CD8-positive, alpha-beta memory T cell (primary cell): ENCODE measurements at regions not wholly inside any gene's neighbourhood (a gene's known extent, or its start where the extent isn't known, plus 50 kb on each side); places are given as distances from the start of the nearest gene placed in this dataset.
A peak's percentile ranks its signal among the peaks of the same experiment; 100 is the strongest.
"Not testable (repeated sequence)": the region's sequence is repeated elsewhere in the genome, so short reads cannot be mapped to it uniquely, and the experiment has no call there.

Experiments
- CTCF ChIA-PET: fragments of 350-600 bp; sonication (Branson Sonifier 250); formaldehyde crosslinking; loops from one replicate; lab custom pipeline; 2021; ENCODE audit warnings: antibody characterized with exemption; lab: Charles Lee
- POLR2A ChIA-PET: fragments of 350-600 bp; sonication (Branson Sonifier 250); formaldehyde crosslinking; loops from one replicate; lab custom pipeline; 2021; ENCODE audit warnings: antibody characterized with exemption; lab: Charles Lee
- DNase-seq, 5 donors: peaks; one replicate each; pipeline versions ENCODE4 v3.0.0 to v3.0.0-alpha.2; 2020 to 2022; ENCODE audit warnings: mixed read lengths in 1 of 5
- H3K27ac ChIP-seq: one replicate; pipeline ENCODE4 v1.7.0; 2013; ENCODE audit warnings: low read depth, mild to moderate bottlenecking, low read length, moderate library complexity
- H3K27me3 ChIP-seq: 2 replicates; pipeline ENCODE4 v1.7.0; 2013; ENCODE audit warnings: low read length, mild to moderate bottlenecking; ENCODE audit not compliant: insufficient read depth, poor library complexity, severe bottlenecking
- H3K36me3 ChIP-seq: 2 replicates; pipeline ENCODE4 v1.7.0; 2013; ENCODE audit warnings: mild to moderate bottlenecking, low read length, moderate library complexity; ENCODE audit not compliant: insufficient read depth
- H3K4me1 ChIP-seq: 2 replicates; pipeline ENCODE4 v1.7.0; 2013; ENCODE audit warnings: mild to moderate bottlenecking, low read length, moderate library complexity; ENCODE audit not compliant: insufficient read depth
- H3K4me3 ChIP-seq: 2 replicates; pipeline ENCODE4 v1.7.0; 2013; ENCODE audit warnings: mild to moderate bottlenecking, low read length
- H3K9me3 ChIP-seq: 2 replicates; pipeline ENCODE4 v1.7.0; 2013; ENCODE audit warnings: mild to moderate bottlenecking, low read length
- H3K27ac Mint-ChIP-seq, 8 donors: one replicate each; pipeline ENCODE4 v1.8.0; 2020 to 2021; ENCODE audit warnings: mixed read lengths in 8 of 8, mild to moderate bottlenecking in 6 of 8, inconsistent platforms in 3 of 8, moderate library complexity in 3 of 8
- H3K27me3 Mint-ChIP-seq, 2 donors: one replicate each; pipeline ENCODE4 v1.8.0; 2020 to 2021; ENCODE audit warnings: mixed read lengths in 2 of 2, mild to moderate bottlenecking in 1 of 2, moderate library complexity in 1 of 2
- H3K36me3 Mint-ChIP-seq, 3 donors: one replicate each; pipeline ENCODE4 v1.8.0; 2020 to 2021; ENCODE audit warnings: mixed read lengths in 3 of 3, inconsistent platforms in 1 of 3, mild to moderate bottlenecking in 1 of 3
- H3K4me1 Mint-ChIP-seq, 3 donors: one replicate each; pipeline ENCODE4 v1.8.0; 2020 to 2021; ENCODE audit warnings: mixed read lengths in 3 of 3, inconsistent platforms in 1 of 3, mild to moderate bottlenecking in 1 of 3
- H3K4me3 Mint-ChIP-seq, 7 donors: one replicate each; pipeline ENCODE4 v1.8.0; 2020 to 2021; ENCODE audit warnings: mixed read lengths in 7 of 7, mild to moderate bottlenecking in 6 of 7, moderate library complexity in 4 of 7, inconsistent platforms in 2 of 7
- H3K9me3 Mint-ChIP-seq, 5 donors: one replicate each; pipeline ENCODE4 v1.8.0; 2020 to 2022; ENCODE audit warnings: mixed read lengths in 5 of 5, mild to moderate bottlenecking in 3 of 5, moderate library complexity in 2 of 5, inconsistent platforms in 1 of 5

GRCh38 chrX:140249088-140249487 is 255.8 kb downstream of the SOX3 start:
- Histone ChIP-seq H3K4me1 (no peaks in the 10 kb centered on the region), H3K36me3 (no peaks in the 10 kb centered on the region), H3K4me3 (no peak overlapping the region), H3K9me3 (no peaks in the 10 kb centered on the region), H3K27ac (no peak overlapping the region), H3K27me3 (no peaks in the 10 kb centered on the region)
- Mint-ChIP-seq H3K36me3 (no peaks in the 10 kb centered on the region), H3K4me3 (no peak overlapping the region), H3K27me3 (peaks cover 0 to 7% of the 10 kb centered on the region in 2 donors), H3K9me3 (peaks cover 0 to 2% (median 0%) of the 10 kb centered on the region in 5 donors), H3K27ac (no peak overlapping the region), H3K4me1 (no peaks in the 10 kb centered on the region)
- ChIA-PET POLR2A (no interaction called here), CTCF (no interaction called here)
- no peak for DNase-seq

DNA sequence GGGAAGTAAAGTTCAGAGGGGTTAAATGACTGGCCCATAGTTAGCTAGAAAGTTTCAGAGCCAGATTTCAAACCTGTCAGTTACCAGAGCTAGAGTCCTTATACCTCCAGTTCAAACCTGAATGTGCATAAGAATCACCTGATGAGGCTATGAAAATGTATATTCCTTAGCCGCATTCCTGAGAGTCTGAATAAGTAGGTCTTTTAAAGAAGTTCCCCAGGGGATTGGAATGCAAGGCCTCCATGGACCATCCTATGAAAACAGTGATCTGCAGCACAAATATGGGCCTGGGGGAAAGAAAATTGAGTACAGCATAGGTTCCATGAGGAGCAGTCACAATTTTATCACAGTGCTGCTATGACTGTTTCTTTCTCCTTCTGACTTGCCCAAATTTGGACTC is 263.9 kb upstream of the CXorf66 start:
- no peak overlapping the region for H3K4me3 Mint-ChIP-seq
- H3K27ac Mint-ChIP-seq = no peak overlapping the region
- H3K27me3 Mint-ChIP-seq = peaks cover 0 to 3% of the 10 kb centered on the region in 2 donors
- Histone ChIP-seq H3K27ac (no peak overlapping the region), H3K9me3 (no peaks in the 10 kb centered on the region), H3K4me1 (no peaks in the 10 kb centered on the region), H3K4me3 (no peak overlapping the region), H3K36me3 (no peaks in the 10 kb centered on the region), H3K27me3 (no peaks in the 10 kb centered on the region)
- no peaks in the 10 kb centered on the region for H3K4me1 Mint-ChIP-seq
- POLR2A ChIA-PET = no interaction called here
- DNase-seq = no peak
- H3K36me3 Mint-ChIP-seq = no peaks in the 10 kb centered on the region
- CTCF ChIA-PET = no interaction called here
- H3K9me3 Mint-ChIP-seq = peaks cover 0 to 5% (median 0%) of the 10 kb centered on the region in 5 donors

- not testable (repeated sequence) for H3K4me1 ChIP-seq, DNase-seq
Measured at GRCh38 chrX:140226037-140226436, 260.7 kb upstream of the CXorf66 start.

DNA sequence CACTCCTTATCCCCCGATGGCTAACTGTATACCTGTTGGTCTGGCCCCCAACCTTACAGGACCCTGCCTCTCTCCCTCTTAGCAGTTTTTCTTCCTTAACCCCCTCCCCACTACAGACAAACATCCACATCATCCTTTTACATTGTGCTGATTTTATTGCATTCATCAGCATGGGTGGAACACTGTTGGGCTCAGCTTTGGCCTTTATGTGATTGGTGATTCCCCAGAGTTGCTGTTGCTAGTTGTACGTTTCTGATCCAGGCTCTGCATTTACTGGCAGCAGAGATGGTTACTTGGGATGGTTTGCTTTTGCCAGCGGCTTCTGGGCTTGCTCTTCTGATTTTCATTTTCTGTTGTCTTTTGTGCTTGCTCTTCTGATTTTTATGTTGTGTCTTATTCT is 250.6 kb upstream of the CXorf66 start:
- POLR2A ChIA-PET, H3K9me3 ChIP-seq, H3K27ac Mint-ChIP-seq, H3K9me3 Mint-ChIP-seq, H3K27me3 Mint-ChIP-seq, DNase-seq, H3K36me3 Mint-ChIP-seq, H3K4me3 ChIP-seq, CTCF ChIA-PET, H3K27me3 ChIP-seq, H3K4me3 Mint-ChIP-seq, H3K36me3 ChIP-seq, H3K4me1 ChIP-seq, H3K27ac ChIP-seq, H3K4me1 Mint-ChIP-seq: not testable (repeated sequence)

More at GRCh38 chrX:140226037-140226436, 260.7 kb upstream of the CXorf66 start:
- H3K27ac ChIP-seq, H3K9me3 Mint-ChIP-seq, H3K4me1 Mint-ChIP-seq, POLR2A ChIA-PET, H3K9me3 ChIP-seq, H3K27me3 ChIP-seq, H3K4me3 Mint-ChIP-seq, H3K36me3 Mint-ChIP-seq, H3K27me3 Mint-ChIP-seq, H3K4me3 ChIP-seq, H3K36me3 ChIP-seq, CTCF ChIA-PET: not testable (repeated sequence)
- peak overlapping the region in 1 of 8 donors; percentile 77 for H3K27ac Mint-ChIP-seq

- CTCF ChIA-PET, H3K4me1 Mint-ChIP-seq, H3K4me3 Mint-ChIP-seq, H3K9me3 Mint-ChIP-seq, H3K27ac Mint-ChIP-seq, H3K9me3 ChIP-seq, POLR2A ChIA-PET, H3K4me1 ChIP-seq, H3K36me3 Mint-ChIP-seq, H3K36me3 ChIP-seq, H3K27me3 Mint-ChIP-seq, H3K27ac ChIP-seq, DNase-seq, H3K4me3 ChIP-seq, H3K27me3 ChIP-seq: not testable (repeated sequence)
Measured at GRCh38 chrX:140214518-140214917, 249.2 kb upstream of the CXorf66 start.

GRCh38 chrX:140206657-140207056 is 241.3 kb upstream of the CXorf66 start:
- H3K4me1 ChIP-seq = no peaks in the 10 kb centered on the region

GRCh38 chrX:140190441-140191108 is 225.3 kb upstream of the CXorf66 start:
- H3K4me3 Mint-ChIP-seq = no peak overlapping the region
- H3K27me3 Mint-ChIP-seq = peaks cover 0 to 1% of the 10 kb centered on the region in 2 donors
- H3K4me1 ChIP-seq = no peaks in the 10 kb centered on the region
- H3K36me3 Mint-ChIP-seq = no peaks in the 10 kb centered on the region
- no peaks in the 10 kb centered on the region for H3K4me1 Mint-ChIP-seq
- POLR2A ChIA-PET = no interaction called here
- H3K9me3 Mint-ChIP-seq = no peaks in the 10 kb centered on the region
- DNase-seq = no peak
- H3K9me3 ChIP-seq = no peaks in the 10 kb centered on the region
- no peak overlapping the region for H3K27ac ChIP-seq
- no peak overlapping the region for H3K4me3 ChIP-seq
- CTCF ChIA-PET = no interaction called here
- H3K27me3 ChIP-seq = no peaks in the 10 kb centered on the region
- H3K27ac Mint-ChIP-seq = no peak overlapping the region
- H3K36me3 ChIP-seq = no peaks in the 10 kb centered on the region

More at GRCh38 chrX:140206657-140207056, 241.3 kb upstream of the CXorf66 start:
- ChIA-PET CTCF (no interaction called here), POLR2A (no interaction called here)
- no peak for DNase-seq
- Mint-ChIP-seq H3K9me3 (peaks cover 0 to 4% (median 0%) of the 10 kb centered on the region in 5 donors), H3K36me3 (no peaks in the 10 kb centered on the region), H3K27ac (no peak overlapping the region), H3K4me3 (no peak overlapping the region), H3K27me3 (peaks cover 0 to 9% of the 10 kb centered on the region in 2 donors), H3K4me1 (no peaks in the 10 kb centered on the region)
- no peak overlapping the region for H3K27ac ChIP-seq
- H3K36me3 ChIP-seq = no peaks in the 10 kb centered on the region
- no peaks in the 10 kb centered on the region for H3K27me3 ChIP-seq
- H3K4me3 ChIP-seq = no peak overlapping the region
- H3K9me3 ChIP-seq = no peaks in the 10 kb centered on the region

DNA sequence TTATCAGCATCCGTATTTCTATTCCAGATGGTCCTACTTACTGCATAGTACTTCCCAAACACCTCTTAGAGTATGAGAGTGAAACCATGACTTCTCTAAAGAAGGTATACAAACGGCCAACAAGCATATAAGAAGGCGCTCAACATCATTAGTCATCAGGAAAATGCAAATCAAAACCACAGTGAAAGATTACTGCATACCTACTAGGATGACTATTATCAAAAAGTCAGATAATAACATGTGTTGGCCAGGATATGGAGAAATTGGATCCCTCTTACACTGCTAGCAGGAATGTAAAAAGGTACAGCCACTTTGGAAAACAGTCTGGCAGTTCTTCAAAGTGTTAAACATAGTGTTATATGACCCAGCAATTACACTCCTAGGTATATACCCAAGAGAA is 215.3 kb upstream of the CXorf66 start:
- POLR2A ChIA-PET = no interaction called here
- Histone ChIP-seq H3K36me3 (no peaks in the 10 kb centered on the region), H3K4me1 (no peaks in the 10 kb centered on the region), H3K4me3 (no peak overlapping the region), H3K27ac (no peak overlapping the region), H3K9me3 (no peaks in the 10 kb centered on the region), H3K27me3 (no peaks in the 10 kb centered on the region)
- Mint-ChIP-seq H3K27ac (no peak overlapping the region), H3K4me3 (no peak overlapping the region), H3K4me1 (no peaks in the 10 kb centered on the region), H3K36me3 (no peaks in the 10 kb centered on the region), H3K9me3 (no peaks in the 10 kb centered on the region), H3K27me3 (peaks cover 0 to 6% of the 10 kb centered on the region in 2 donors)
- DNase-seq = no peak
- CTCF ChIA-PET = no interaction called here
